A673 (cell line): ENCODE measurements at regions not wholly inside any gene's neighbourhood (a gene's known extent, or its start where the extent isn't known, plus 50 kb on each side); places are given as distances from the start of the nearest gene placed in this dataset.

ENCODE experiments used
- BruUV-seq: library from RNA; stranded (reverse); fragments of 400-500 nt; replicated peaks from 2 replicates; lab custom pipeline; 2021; lab: Mats Ljungman, UMichigan
- CTCF ChIA-PET: fragments of 300-600 bp; sonication (Branson Sonifier 250); formaldehyde crosslinking; loops from one replicate; lab custom pipeline; 2022; ENCODE audit warnings: antibody characterized with exemption; lab: Charles Lee
- POLR2A ChIA-PET: fragments of 300-600 bp; sonication (Branson Sonifier 250); formaldehyde crosslinking; loops from one replicate; lab custom pipeline; 2022; ENCODE audit warnings: antibody characterized with exemption; ENCODE audit not compliant: low non-redundant PET; lab: Charles Lee
- DNase-seq: peaks from one replicate; pipeline ENCODE4 v3.0.0-alpha.2; 2015; ENCODE audit warnings: low spot score
- H3K27ac ChIP-seq: fragments of 200-600 bp; sonication (generic); 2 replicates; pipeline ENCODE4 v1.5.1; 2016; ENCODE audit warnings: mixed run types, low read depth, mild to moderate bottlenecking, mixed read lengths, antibody characterized with exemption, low read length; ENCODE audit not compliant: poor library complexity, severe bottlenecking
- H3K27me3 ChIP-seq: fragments of 200-600 bp; sonication (generic); replicated peaks from 2 replicates; pipeline ENCODE4 v1.6.1; 2017; ENCODE audit warnings: mixed run types, low read depth, mild to moderate bottlenecking, mixed read lengths, antibody characterized with exemption, low read length; ENCODE audit not compliant: insufficient read depth, poor library complexity
- H3K36me3 ChIP-seq: fragments of 200-600 bp; sonication (generic); 2 replicates; pipeline ENCODE4 v1.6.1; 2016; ENCODE audit warnings: mixed run types, mild to moderate bottlenecking, mixed read lengths, antibody characterized with exemption, low read length; ENCODE audit not compliant: insufficient read depth, poor library complexity, severe bottlenecking
- H3K4me1 ChIP-seq: fragments of 200-600 bp; sonication (generic); 2 replicates; pipeline ENCODE4 v1.6.1; 2017; ENCODE audit warnings: mixed run types, mild to moderate bottlenecking, mixed read lengths, antibody characterized with exemption, low read length; ENCODE audit not compliant: insufficient read depth, poor library complexity, severe bottlenecking
- H3K4me3 ChIP-seq: fragments of 200-600 bp; sonication (generic); 2 replicates; pipeline ENCODE4 v1.5.1; 2016; ENCODE audit warnings: low read depth, mixed run types, mild to moderate bottlenecking, mixed read lengths, low read length; ENCODE audit not compliant: poor library complexity, severe bottlenecking
- H3K9me3 ChIP-seq: fragments of 200-600 bp; sonication (generic); 2 replicates; pipeline ENCODE4 v1.6.1; 2016; ENCODE audit warnings: mixed run types, low read depth, mild to moderate bottlenecking, mixed read lengths, antibody characterized with exemption, low read length; ENCODE audit not compliant: poor library complexity, severe bottlenecking
- EZH2 ChIP-seq: fragments of 200-600 bp; sonication (generic); IDR thresholded peaks from 2 replicates; pipeline ENCODE4 v1.6.1; 2017; ENCODE audit warnings: borderline replicate concordance, low read depth, mild to moderate bottlenecking, mixed read lengths, antibody characterized with exemption, low read length; ENCODE audit not compliant: poor library complexity, severe bottlenecking
- intact Hi-C: fragments of 100-400 bp; cut with micrococcal nuclease; formaldehyde crosslinking; loops from one replicate; pipeline ENCODE4 v1.10.0; 2022; ENCODE audit not compliant: unreplicated experiment
- TF ChIP-seq, protein P1 (sequence below): fragments of 300-800, 200-600 bp; sonication (generic); conservative IDR thresholded peaks from 2 replicates; pipeline ENCODE4 v1.5.1; 2017; ENCODE audit warnings: low read depth, mild to moderate bottlenecking, antibody characterized with exemption, low read length, moderate library complexity, mixed read lengths

DNA sequence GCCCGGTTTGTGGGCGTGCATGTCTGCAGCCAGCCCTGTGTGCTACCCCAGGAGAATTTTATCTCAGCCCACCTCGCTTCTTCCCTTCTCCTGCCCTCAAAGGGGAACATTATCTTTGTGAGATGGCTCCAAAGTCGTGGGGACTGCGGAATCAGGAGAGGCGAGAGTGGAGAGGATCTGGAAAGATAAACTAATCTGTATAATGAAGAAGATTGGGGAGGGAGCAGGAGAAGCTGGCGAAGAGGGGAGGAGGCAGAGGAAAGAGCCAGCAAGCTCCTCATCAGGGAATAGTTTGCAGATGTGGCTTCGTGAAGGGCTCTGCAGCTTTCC, 310.3 kb downstream of the MATN1 start:
- H3K9me3 ChIP-seq: no peaks in the 10 kb centered on the region
- intact Hi-C loops: no loop called here
- no peak overlapping the region for H3K27ac ChIP-seq
- H3K4me1 ChIP-seq: peaks cover 3% of the 10 kb centered on the region
- no peaks in the 10 kb centered on the region for H3K27me3 ChIP-seq
- no peak for DNase-seq
- H3K36me3 ChIP-seq: no peaks in the 10 kb centered on the region
- no TSS peak for BruUV-seq
- no peak for TF ChIP-seq EZH2
- TF ChIP-seq, protein P1, sequence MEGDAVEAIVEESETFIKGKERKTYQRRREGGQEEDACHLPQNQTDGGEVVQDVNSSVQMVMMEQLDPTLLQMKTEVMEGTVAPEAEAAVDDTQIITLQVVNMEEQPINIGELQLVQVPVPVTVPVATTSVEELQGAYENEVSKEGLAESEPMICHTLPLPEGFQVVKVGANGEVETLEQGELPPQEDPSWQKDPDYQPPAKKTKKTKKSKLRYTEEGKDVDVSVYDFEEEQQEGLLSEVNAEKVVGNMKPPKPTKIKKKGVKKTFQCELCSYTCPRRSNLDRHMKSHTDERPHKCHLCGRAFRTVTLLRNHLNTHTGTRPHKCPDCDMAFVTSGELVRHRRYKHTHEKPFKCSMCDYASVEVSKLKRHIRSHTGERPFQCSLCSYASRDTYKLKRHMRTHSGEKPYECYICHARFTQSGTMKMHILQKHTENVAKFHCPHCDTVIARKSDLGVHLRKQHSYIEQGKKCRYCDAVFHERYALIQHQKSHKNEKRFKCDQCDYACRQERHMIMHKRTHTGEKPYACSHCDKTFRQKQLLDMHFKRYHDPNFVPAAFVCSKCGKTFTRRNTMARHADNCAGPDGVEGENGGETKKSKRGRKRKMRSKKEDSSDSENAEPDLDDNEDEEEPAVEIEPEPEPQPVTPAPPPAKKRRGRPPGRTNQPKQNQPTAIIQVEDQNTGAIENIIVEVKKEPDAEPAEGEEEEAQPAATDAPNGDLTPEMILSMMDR: no peak
- H3K4me3 ChIP-seq: no peak overlapping the region
- CTCF ChIA-PET: no interaction called here
- POLR2A ChIA-PET: no interaction called here

DNA sequence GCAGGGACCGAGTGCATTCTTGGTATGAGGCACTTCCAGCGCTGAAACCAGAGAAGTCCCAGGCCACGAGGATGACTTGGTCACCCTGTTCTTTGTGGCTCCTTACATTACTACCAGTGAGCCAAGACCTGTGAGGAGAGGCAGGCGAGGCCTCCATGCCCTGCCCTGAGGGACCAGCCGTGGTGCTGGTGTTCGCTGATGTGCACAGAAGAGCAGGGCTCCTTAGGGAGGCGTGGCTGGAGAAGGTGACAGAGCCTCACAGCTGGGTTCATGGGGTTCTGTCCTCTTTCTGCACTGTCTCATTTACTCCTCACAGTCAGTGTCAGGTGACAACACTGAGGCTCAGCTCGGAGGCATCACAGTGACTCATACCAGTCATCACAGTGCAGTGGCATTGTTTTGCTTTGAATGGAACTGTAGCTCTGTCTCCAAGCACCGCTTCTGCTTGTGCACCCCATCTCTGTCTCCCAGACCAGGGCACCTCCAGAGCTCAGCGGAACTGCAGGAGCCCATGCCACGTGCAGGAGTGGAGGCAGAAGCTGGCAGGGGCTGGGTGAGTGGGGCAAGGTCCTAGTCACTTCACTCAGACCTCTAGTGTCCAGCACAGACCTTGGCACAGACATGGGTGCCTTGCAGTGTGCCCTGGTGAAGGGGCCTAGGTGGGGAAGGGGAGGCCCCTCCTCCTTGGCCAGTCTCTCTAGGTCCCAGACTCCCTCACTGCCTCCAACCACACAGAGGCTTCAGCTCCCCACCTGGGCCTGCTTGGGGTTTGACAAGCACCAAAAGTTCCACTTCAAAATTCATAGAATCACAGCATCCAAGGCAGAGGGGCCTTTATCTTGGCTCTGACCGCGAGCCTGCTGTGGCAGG, 310.9 kb downstream of the MATN1 start:
- no peak for DNase-seq
- TF ChIP-seq, protein P1: no peak
- no peak for TF ChIP-seq EZH2
- BruUV-seq: no TSS peak
- Histone ChIP-seq H3K4me3 (no peak overlapping the region), H3K4me1 (peaks cover 9% of the 10 kb centered on the region), H3K36me3 (no peaks in the 10 kb centered on the region), H3K9me3 (no peaks in the 10 kb centered on the region), H3K27me3 (no peaks in the 10 kb centered on the region), H3K27ac (no peak overlapping the region)
- ChIA-PET CTCF (no interaction called here), POLR2A (no interaction called here)
- intact Hi-C loops: no loop called here

DNA sequence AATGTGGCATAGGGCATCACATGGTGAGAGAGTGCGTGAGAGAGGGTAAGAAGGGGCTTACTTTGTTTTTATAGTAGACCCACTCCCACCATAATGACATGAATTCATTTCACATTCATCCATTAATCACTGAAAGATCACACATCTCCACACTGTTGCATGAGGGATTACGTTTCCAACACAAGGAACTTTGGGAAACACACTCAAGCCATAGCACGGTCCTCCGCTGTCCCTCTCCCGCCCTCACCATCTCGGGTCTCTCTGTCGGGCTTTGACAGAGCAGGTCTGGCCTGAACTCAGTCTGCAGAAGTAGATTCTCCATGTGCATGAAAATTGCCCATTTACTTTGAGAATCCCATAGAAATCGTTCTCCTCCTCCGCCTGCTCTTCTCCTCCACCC, 312.2 kb downstream of the MATN1 start:
- intact Hi-C loops: no loop called here
- no peak overlapping the region for H3K4me3 ChIP-seq
- ChIA-PET POLR2A (no interaction called here), CTCF (no interaction called here)
- no TSS peak for BruUV-seq
- TF ChIP-seq EZH2: no peak
- TF ChIP-seq, protein P1: no peak
- H3K9me3 ChIP-seq: no peaks in the 10 kb centered on the region
- peaks cover 19% of the 10 kb centered on the region for H3K4me1 ChIP-seq
- no peaks in the 10 kb centered on the region for H3K36me3 ChIP-seq
- no peak for DNase-seq
- no peaks in the 10 kb centered on the region for H3K27me3 ChIP-seq
- H3K27ac ChIP-seq: no peak overlapping the region
